HG03280 (cell line): ENCODE measurements at regions not wholly inside any gene's neighbourhood (a gene's known extent, or its start where the extent isn't known, plus 50 kb on each side); places are given as distances from the start of the nearest gene placed in this dataset.

ENCODE experiments used
- ATAC-seq: cut with Tn5 transposase; IDR thresholded peaks from one replicate; pipeline ENCODE4 v1.9.1; 2021; ENCODE audit warnings: mild to moderate bottlenecking, moderate library complexity; ENCODE audit not compliant: unreplicated experiment

- no peak for ATAC-seq
Observed at GRCh38 chr13:39232401-39232980, 194.2 kb downstream of the NHLRC3 start.

GRCh38 chr13:39232999-39233398, 194.7 kb downstream of the NHLRC3 start:
- ATAC-seq: no peak

GRCh38 chr13:39233519-39233918, 195.3 kb downstream of the NHLRC3 start:
- no peak for ATAC-seq

- no peak for ATAC-seq
Observed at GRCh38 chr13:39244561-39245230, 206.4 kb downstream of the NHLRC3 start.

GRCh38 chr13:39245688-39246087, 207.4 kb downstream of the NHLRC3 start:
- ATAC-seq: no peak

GRCh38 chr13:39249982-39250381, 211.7 kb downstream of the NHLRC3 start:
- ATAC-seq: no peak

GRCh38 chr13:39250440-39250839, 212.2 kb downstream of the NHLRC3 start:
- ATAC-seq: no peak

GRCh38 chr13:39251340-39251739, 213.1 kb downstream of the NHLRC3 start:
- no peak for ATAC-seq

- no peak for ATAC-seq
Observed at GRCh38 chr13:39253774-39254173, 215.5 kb downstream of the NHLRC3 start.

GRCh38 chr13:39254601-39255000, 216.3 kb downstream of the NHLRC3 start:
- ATAC-seq: no peak

- ATAC-seq: no peak
Observed at GRCh38 chr13:39257642-39258041, 219.4 kb downstream of the NHLRC3 start.

- ATAC-seq: no peak
Observed at GRCh38 chr13:39259371-39260140, 221.3 kb downstream of the NHLRC3 start.

GRCh38 chr13:39263033-39263432, 224.8 kb downstream of the NHLRC3 start:
- ATAC-seq: peak; percentile 90

- ATAC-seq: no peak
Observed at GRCh38 chr13:39263531-39263930, 225.3 kb downstream of the NHLRC3 start.

GRCh38 chr13:39266426-39266825, 228.2 kb downstream of the NHLRC3 start:
- ATAC-seq: no peak

- no peak for ATAC-seq
Observed at GRCh38 chr13:39268398-39268797, 230.1 kb downstream of the NHLRC3 start.

- no peak for ATAC-seq
Observed at GRCh38 chr13:39269004-39269403, 230.7 kb downstream of the NHLRC3 start.

GRCh38 chr13:39269411-39269810, 231.2 kb downstream of the NHLRC3 start:
- no peak for ATAC-seq

GRCh38 chr13:39272994-39273393, 234.7 kb downstream of the NHLRC3 start:
- no peak for ATAC-seq

GRCh38 chr13:39273953-39274738, 235.9 kb downstream of the NHLRC3 start:
- ATAC-seq: no peak

- no peak for ATAC-seq
Observed at GRCh38 chr13:39274739-39275325, 236.6 kb downstream of the NHLRC3 start.
